HepG2 (cell line): ENCODE measurements at regions not wholly inside any gene's neighbourhood (a gene's known extent, or its start where the extent isn't known, plus 50 kb on each side); places are given as distances from the start of the nearest gene placed in this dataset.

ENCODE experiments used
- GABPB1 ChIP-seq: IDR thresholded peaks from 2 replicates; pipeline ENCODE4 v1.6.1; 2016; ENCODE audit warnings: mild to moderate bottlenecking, missing genetic modification reagents, moderate library complexity, missing compliant biosample characterization
- GATAD2A ChIP-seq: IDR thresholded peaks from 2 replicates; pipeline ENCODE4 v1.6.1; 2016
- HDAC1 ChIP-seq: sonication (generic); formaldehyde crosslinking; IDR thresholded peaks from 2 replicates; pipeline ENCODE4 v1.5.1; 2020; ENCODE audit warnings: mild to moderate bottlenecking, missing genetic modification reagents
- MXD4 ChIP-seq: IDR thresholded peaks from 2 replicates; pipeline ENCODE4 v1.6.1; 2016; ENCODE audit warnings: mild to moderate bottlenecking, missing biosample characterization, missing genetic modification reagents
- NFKBIZ ChIP-seq: IDR thresholded peaks from 2 replicates; pipeline ENCODE4 v1.6.1; 2018; ENCODE audit warnings: missing genetic modification reagents, missing compliant biosample characterization
- SOX6 ChIP-seq, 2 experiments: fragments of 450-650 bp in 1 of 2; sonication (generic) in 1 of 2; formaldehyde crosslinking in 1 of 2; IDR thresholded peaks; 2 replicates each; pipeline versions ENCODE4 v1.4.0 to v1.6.1; 2017 to 2020; ENCODE audit warnings: antibody characterized with exemption in 1 of 2, mild to moderate bottlenecking in 1 of 2, missing genetic modification reagents in 1 of 2
- SP140L ChIP-seq: sonication (generic); formaldehyde crosslinking; IDR thresholded peaks from 2 replicates; pipeline ENCODE4 v1.4.0; 2020; ENCODE audit warnings: missing genetic modification reagents, borderline replicate concordance
- TBX3 ChIP-seq: fragments of 450-650 bp; IDR thresholded peaks from 2 replicates; pipeline ENCODE4 v1.6.1; 2017; ENCODE audit warnings: antibody characterized with exemption, mild to moderate bottlenecking, inconsistent platforms, borderline replicate concordance
- ZKSCAN1 ChIP-seq: fragments of 150-350 bp; IDR thresholded peaks from 2 replicates; pipeline ENCODE4 v1.6.1; 2014; ENCODE audit warnings: low read length
- ZNF292 ChIP-seq: sonication (generic); formaldehyde crosslinking; IDR thresholded peaks from 2 replicates; pipeline ENCODE4 v1.8.1; 2022; ENCODE audit warnings: mild to moderate bottlenecking, low read depth, missing genetic modification reagents, borderline replicate concordance
- TF ChIP-seq, protein P1 (sequence below): sonication (generic); formaldehyde crosslinking; IDR thresholded peaks from 2 replicates; pipeline ENCODE4 v1.4.0; 2020; ENCODE audit warnings: missing genetic modification reagents
- TF ChIP-seq, protein P2 (sequence below): sonication (generic); formaldehyde crosslinking; conservative IDR thresholded peaks from 2 replicates; pipeline ENCODE4 v1.4.0; 2020; ENCODE audit warnings: mild to moderate bottlenecking, missing genetic modification reagents, moderate library complexity
- TF ChIP-seq, protein P3 (sequence below): sonication (generic); formaldehyde crosslinking; IDR thresholded peaks from 2 replicates; pipeline ENCODE4 v1.4.0; 2020; ENCODE audit warnings: missing genetic modification reagents
- TF ChIP-seq, protein P4 (sequence below): sonication (generic); formaldehyde crosslinking; IDR thresholded peaks from 2 replicates; pipeline ENCODE4 v1.5.0; 2020; ENCODE audit warnings: mild to moderate bottlenecking, missing genetic modification reagents, borderline replicate concordance
- TF ChIP-seq, protein P5 (sequence below): sonication (generic); formaldehyde crosslinking; IDR thresholded peaks from 2 replicates; pipeline ENCODE4 v1.5.0; 2020; ENCODE audit warnings: mild to moderate bottlenecking, missing genetic modification reagents, borderline replicate concordance

DNA sequence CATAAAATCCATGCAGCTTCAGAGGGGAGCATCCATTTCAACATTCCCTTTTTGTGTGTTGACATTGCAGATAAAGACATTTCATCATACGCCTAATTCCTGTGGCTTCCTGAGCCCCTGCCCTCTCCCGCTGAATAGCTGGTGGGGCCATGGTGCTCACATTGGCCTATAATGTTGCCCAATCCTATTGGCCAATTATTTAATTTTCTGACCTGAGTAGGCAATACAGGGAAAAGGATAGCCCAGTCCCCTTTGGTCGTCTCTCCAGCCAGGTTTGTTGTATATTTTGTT lies 163.8 kb upstream of the MYCN start (continued):
- TF ChIP-seq ZNF292 (CRISPR knock-in tag) (0 out of 2 replicates have a peak, but pooled peaks have one; percentile 33), TBX3 (no peak), SOX6 (IDR thresholded peaks at IDR 0.05) (no peak), SOX6 (CRISPR knock-in tag; IDR thresholded peaks at IDR 0.05) (peak; percentile 92), ZKSCAN1 (no peak), SP140L (CRISPR knock-in tag) (no peak), HDAC1 (CRISPR knock-in tag) (peak; percentile 39; the same call in 1 of the 2 replicates), GATAD2A (CRISPR knock-in tag) (peak; percentile 94), MXD4 (CRISPR knock-in tag) (no peak), NFKBIZ (CRISPR knock-in tag) (0 out of 2 replicates have a peak, but pooled peaks have one; percentile 77), GABPB1 (CRISPR knock-in tag) (peak; percentile 30; the same call in 1 of the 2 replicates)
- TF ChIP-seq, protein P1, sequence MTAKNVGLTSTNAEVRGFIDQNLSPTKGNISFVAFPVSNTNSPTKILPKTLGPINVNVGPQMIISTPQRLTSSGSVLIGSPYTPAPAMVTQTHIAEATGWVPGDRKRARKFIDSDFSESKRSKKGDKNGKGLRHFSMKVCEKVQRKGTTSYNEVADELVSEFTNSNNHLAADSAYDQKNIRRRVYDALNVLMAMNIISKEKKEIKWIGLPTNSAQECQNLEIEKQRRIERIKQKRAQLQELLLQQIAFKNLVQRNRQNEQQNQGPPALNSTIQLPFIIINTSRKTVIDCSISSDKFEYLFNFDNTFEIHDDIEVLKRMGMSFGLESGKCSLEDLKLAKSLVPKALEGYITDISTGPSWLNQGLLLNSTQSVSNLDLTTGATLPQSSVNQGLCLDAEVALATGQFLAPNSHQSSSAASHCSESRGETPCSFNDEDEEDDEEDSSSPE (CRISPR knock-in tag) = no peak
- TF ChIP-seq, protein P2, sequence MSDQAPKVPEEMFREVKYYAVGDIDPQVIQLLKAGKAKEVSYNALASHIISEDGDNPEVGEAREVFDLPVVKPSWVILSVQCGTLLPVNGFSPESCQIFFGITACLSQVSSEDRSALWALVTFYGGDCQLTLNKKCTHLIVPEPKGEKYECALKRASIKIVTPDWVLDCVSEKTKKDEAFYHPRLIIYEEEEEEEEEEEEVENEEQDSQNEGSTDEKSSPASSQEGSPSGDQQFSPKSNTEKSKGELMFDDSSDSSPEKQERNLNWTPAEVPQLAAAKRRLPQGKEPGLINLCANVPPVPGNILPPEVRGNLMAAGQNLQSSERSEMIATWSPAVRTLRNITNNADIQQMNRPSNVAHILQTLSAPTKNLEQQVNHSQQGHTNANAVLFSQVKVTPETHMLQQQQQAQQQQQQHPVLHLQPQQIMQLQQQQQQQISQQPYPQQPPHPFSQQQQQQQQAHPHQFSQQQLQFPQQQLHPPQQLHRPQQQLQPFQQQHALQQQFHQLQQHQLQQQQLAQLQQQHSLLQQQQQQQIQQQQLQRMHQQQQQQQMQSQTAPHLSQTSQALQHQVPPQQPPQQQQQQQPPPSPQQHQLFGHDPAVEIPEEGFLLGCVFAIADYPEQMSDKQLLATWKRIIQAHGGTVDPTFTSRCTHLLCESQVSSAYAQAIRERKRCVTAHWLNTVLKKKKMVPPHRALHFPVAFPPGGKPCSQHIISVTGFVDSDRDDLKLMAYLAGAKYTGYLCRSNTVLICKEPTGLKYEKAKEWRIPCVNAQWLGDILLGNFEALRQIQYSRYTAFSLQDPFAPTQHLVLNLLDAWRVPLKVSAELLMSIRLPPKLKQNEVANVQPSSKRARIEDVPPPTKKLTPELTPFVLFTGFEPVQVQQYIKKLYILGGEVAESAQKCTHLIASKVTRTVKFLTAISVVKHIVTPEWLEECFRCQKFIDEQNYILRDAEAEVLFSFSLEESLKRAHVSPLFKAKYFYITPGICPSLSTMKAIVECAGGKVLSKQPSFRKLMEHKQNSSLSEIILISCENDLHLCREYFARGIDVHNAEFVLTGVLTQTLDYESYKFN (CRISPR knock-in tag) = peak; percentile 68
- TF ChIP-seq, protein P3, sequence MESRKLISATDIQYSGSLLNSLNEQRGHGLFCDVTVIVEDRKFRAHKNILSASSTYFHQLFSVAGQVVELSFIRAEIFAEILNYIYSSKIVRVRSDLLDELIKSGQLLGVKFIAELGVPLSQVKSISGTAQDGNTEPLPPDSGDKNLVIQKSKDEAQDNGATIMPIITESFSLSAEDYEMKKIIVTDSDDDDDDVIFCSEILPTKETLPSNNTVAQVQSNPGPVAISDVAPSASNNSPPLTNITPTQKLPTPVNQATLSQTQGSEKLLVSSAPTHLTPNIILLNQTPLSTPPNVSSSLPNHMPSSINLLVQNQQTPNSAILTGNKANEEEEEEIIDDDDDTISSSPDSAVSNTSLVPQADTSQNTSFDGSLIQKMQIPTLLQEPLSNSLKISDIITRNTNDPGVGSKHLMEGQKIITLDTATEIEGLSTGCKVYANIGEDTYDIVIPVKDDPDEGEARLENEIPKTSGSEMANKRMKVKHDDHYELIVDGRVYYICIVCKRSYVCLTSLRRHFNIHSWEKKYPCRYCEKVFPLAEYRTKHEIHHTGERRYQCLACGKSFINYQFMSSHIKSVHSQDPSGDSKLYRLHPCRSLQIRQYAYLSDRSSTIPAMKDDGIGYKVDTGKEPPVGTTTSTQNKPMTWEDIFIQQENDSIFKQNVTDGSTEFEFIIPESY = peak; percentile 47; the same call in 1 of the 2 replicates
- TF ChIP-seq, protein P4, sequence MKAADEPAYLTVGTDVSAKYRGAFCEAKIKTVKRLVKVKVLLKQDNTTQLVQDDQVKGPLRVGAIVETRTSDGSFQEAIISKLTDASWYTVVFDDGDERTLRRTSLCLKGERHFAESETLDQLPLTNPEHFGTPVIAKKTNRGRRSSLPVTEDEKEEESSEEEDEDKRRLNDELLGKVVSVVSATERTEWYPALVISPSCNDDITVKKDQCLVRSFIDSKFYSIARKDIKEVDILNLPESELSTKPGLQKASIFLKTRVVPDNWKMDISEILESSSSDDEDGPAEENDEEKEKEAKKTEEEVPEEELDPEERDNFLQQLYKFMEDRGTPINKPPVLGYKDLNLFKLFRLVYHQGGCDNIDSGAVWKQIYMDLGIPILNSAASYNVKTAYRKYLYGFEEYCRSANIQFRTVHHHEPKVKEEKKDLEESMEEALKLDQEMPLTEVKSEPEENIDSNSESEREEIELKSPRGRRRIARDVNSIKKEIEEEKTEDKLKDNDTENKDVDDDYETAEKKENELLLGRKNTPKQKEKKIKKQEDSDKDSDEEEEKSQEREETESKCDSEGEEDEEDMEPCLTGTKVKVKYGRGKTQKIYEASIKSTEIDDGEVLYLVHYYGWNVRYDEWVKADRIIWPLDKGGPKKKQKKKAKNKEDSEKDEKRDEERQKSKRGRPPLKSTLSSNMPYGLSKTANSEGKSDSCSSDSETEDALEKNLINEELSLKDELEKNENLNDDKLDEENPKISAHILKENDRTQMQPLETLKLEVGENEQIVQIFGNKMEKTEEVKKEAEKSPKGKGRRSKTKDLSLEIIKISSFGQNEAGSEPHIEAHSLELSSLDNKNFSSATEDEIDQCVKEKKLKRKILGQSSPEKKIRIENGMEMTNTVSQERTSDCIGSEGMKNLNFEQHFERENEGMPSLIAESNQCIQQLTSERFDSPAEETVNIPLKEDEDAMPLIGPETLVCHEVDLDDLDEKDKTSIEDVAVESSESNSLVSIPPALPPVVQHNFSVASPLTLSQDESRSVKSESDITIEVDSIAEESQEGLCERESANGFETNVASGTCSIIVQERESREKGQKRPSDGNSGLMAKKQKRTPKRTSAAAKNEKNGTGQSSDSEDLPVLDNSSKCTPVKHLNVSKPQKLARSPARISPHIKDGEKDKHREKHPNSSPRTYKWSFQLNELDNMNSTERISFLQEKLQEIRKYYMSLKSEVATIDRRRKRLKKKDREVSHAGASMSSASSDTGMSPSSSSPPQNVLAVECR = peak; percentile 31; the same call in 1 of the 2 replicates
- TF ChIP-seq, protein P5, sequence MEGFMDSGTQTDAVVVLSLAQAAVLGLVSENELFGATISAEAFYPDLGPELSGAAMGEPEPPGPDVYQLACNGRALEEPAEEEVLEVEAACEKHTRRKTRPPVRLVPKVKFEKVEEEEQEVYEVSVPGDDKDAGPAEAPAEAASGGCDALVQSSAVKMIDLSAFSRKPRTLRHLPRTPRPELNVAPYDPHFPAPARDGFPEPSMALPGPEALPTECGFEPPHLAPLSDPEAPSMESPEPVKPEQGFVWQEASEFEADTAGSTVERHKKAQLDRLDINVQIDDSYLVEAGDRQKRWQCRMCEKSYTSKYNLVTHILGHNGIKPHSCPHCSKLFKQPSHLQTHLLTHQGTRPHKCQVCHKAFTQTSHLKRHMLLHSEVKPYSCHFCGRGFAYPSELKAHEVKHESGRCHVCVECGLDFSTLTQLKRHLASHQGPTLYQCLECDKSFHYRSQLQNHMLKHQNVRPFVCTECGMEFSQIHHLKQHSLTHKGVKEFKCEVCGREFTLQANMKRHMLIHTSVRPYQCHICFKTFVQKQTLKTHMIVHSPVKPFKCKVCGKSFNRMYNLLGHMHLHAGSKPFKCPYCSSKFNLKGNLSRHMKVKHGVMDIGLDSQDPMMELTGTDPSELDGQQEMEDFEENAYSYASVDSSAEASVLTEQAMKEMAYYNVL (CRISPR knock-in tag) = peak; percentile 84; the same call in 1 of the 2 replicates
